H9 (cell line): ENCODE measurements at regions not wholly inside any gene's neighbourhood (a gene's known extent, or its start where the extent isn't known, plus 50 kb on each side); places are given as distances from the start of the nearest gene placed in this dataset.

ENCODE experiments used
- DNase-seq: peaks from one replicate; pipeline ENCODE4 v3.0.0-alpha.2; 2017
- H2AFZ ChIP-seq: one replicate; pipeline ENCODE4 v1.6.1; 2013; ENCODE audit warnings: mild to moderate bottlenecking, low read length, control low read depth, moderate library complexity
- H2AK5ac ChIP-seq: 2 replicates; pipeline ENCODE4 v1.6.1; 2013; ENCODE audit warnings: low read length, control low read depth, mixed read lengths; ENCODE audit not compliant: insufficient read length
- H2BK120ac ChIP-seq: one replicate; pipeline ENCODE4 v1.6.1; 2013; ENCODE audit warnings: low read depth, mild to moderate bottlenecking, low read length, control low read depth, inconsistent platforms; ENCODE audit not compliant: poor library complexity, severe bottlenecking
- H2BK12ac ChIP-seq: 2 replicates; pipeline ENCODE4 v1.6.1; 2013; ENCODE audit warnings: low read length, control low read depth, mixed read lengths, low read depth; ENCODE audit not compliant: insufficient read length
- H2BK15ac ChIP-seq: 2 replicates; pipeline ENCODE4 v1.6.1; 2013; ENCODE audit warnings: low read depth, low read length, control low read depth
- H2BK20ac ChIP-seq: one replicate; pipeline ENCODE4 v1.6.1; 2013; ENCODE audit warnings: low read depth, mild to moderate bottlenecking, low read length, control low read depth, inconsistent platforms; ENCODE audit not compliant: poor library complexity, severe bottlenecking
- H2BK5ac ChIP-seq: 2 replicates; pipeline ENCODE4 v1.6.1; 2013; ENCODE audit warnings: low read length, control low read depth, mixed read lengths; ENCODE audit not compliant: insufficient read length
- H3K14ac ChIP-seq: 2 replicates; pipeline ENCODE4 v1.6.1; 2013; ENCODE audit warnings: low read length, control low read depth; ENCODE audit not compliant: insufficient read depth
- H3K18ac ChIP-seq: 2 replicates; pipeline ENCODE4 v1.6.1; 2013; ENCODE audit warnings: low read depth, mild to moderate bottlenecking, mixed read lengths, low read length, control low read depth; ENCODE audit not compliant: insufficient read length
- H3K23ac ChIP-seq: 2 replicates; pipeline ENCODE4 v1.6.1; 2013; ENCODE audit warnings: low read length, control low read depth, mixed read lengths, low read depth; ENCODE audit not compliant: insufficient read length
- H3K23me2 ChIP-seq: 2 replicates; pipeline ENCODE4 v1.6.1; 2013; ENCODE audit warnings: low read depth, mild to moderate bottlenecking, mixed read lengths, low read length, control low read depth; ENCODE audit not compliant: insufficient read length, poor library complexity, severe bottlenecking
- H3K27ac ChIP-seq: 2 replicates; pipeline ENCODE4 v1.5.1; 2013; ENCODE audit warnings: low read length, control low read depth, mixed read lengths, low read depth; ENCODE audit not compliant: insufficient read length
- H3K27me3 ChIP-seq: 2 replicates; pipeline ENCODE4 v1.6.1; 2013; ENCODE audit warnings: low read length, control low read depth, inconsistent platforms; ENCODE audit not compliant: insufficient read depth
- H3K4ac ChIP-seq: 2 replicates; pipeline ENCODE4 v1.6.1; 2013; ENCODE audit warnings: low read depth, mild to moderate bottlenecking, control low read depth, inconsistent platforms, low read length, moderate library complexity
- H3K4me1 ChIP-seq: 2 replicates; pipeline ENCODE4 v1.6.1; 2013; ENCODE audit warnings: low read length, control low read depth, inconsistent platforms; ENCODE audit not compliant: insufficient read depth
- H3K4me2 ChIP-seq: 2 replicates; pipeline ENCODE4 v1.6.1; 2013; ENCODE audit warnings: low read length, control low read depth, mixed read lengths; ENCODE audit not compliant: insufficient read length, insufficient read depth
- H3K56ac ChIP-seq: 2 replicates; pipeline ENCODE4 v1.6.1; 2013; ENCODE audit warnings: low read depth, mild to moderate bottlenecking, mixed read lengths, low read length, control low read depth; ENCODE audit not compliant: insufficient read length
- H3K79me1 ChIP-seq: 2 replicates; pipeline ENCODE4 v1.6.1; 2013; ENCODE audit warnings: low read depth, mild to moderate bottlenecking, moderate library complexity, low read length, control low read depth, inconsistent platforms; ENCODE audit not compliant: insufficient read depth, poor library complexity, severe bottlenecking
- H3K79me2 ChIP-seq: 2 replicates; pipeline ENCODE4 v1.6.1; 2013; ENCODE audit warnings: low read length, control low read depth, inconsistent platforms; ENCODE audit not compliant: insufficient read depth
- H3K9ac ChIP-seq: 2 replicates; pipeline ENCODE4 v1.6.1; 2013; ENCODE audit warnings: low read length, control low read depth, mixed read lengths; ENCODE audit not compliant: insufficient read length; ENCODE audit errors: extremely low read depth
- H3K9me3 ChIP-seq: one replicate; pipeline ENCODE4 v1.6.1; 2013; ENCODE audit warnings: low read depth, low read length, inconsistent platforms; ENCODE audit not compliant: control insufficient read depth
- H3T11ph ChIP-seq: one replicate; pipeline ENCODE4 v1.6.1; 2013; ENCODE audit warnings: mild to moderate bottlenecking, low read length, control low read depth, inconsistent platforms
- H4K20me1 ChIP-seq: one replicate; pipeline ENCODE4 v1.6.1; 2013; ENCODE audit not compliant: control insufficient read depth, insufficient read length, insufficient read depth
- H4K5ac ChIP-seq: 2 replicates; pipeline ENCODE4 v1.6.1; 2013; ENCODE audit warnings: low read depth, mild to moderate bottlenecking, mixed read lengths, low read length, control low read depth; ENCODE audit not compliant: insufficient read length
- H4K8ac ChIP-seq: replicated peaks from 2 replicates; pipeline ENCODE4 v1.6.1; 2013; ENCODE audit warnings: low read length, control low read depth, mixed read lengths, low read depth; ENCODE audit not compliant: insufficient read length
- H4K91ac ChIP-seq: 2 replicates; pipeline ENCODE4 v1.6.1; 2013; ENCODE audit warnings: low read depth, mild to moderate bottlenecking, moderate library complexity, mixed read lengths, low read length, control low read depth; ENCODE audit not compliant: insufficient read length
- H3K27ac Mint-ChIP-seq, 3 experiments: 2 replicates in 2 of 3; 3 replicates in 1 of 3; pipeline ENCODE4 v1.8.0; 2020 to 2021; ENCODE audit warnings: mixed read lengths in 3 of 3, mild to moderate bottlenecking in 1 of 3, moderate library complexity in 1 of 3
- H3K27me3 Mint-ChIP-seq: 2 replicates; pipeline ENCODE4 v1.8.0; 2021; ENCODE audit warnings: low read depth, mild to moderate bottlenecking, moderate library complexity, mixed read lengths
- H3K36me3 Mint-ChIP-seq, 3 experiments: 2 replicates in 2 of 3; 3 replicates in 1 of 3; pipeline ENCODE4 v1.8.0; 2020 to 2021; ENCODE audit warnings: low read depth in 3 of 3, mixed read lengths in 3 of 3; ENCODE audit not compliant: insufficient read depth in 1 of 3
- H3K4me1 Mint-ChIP-seq, 2 experiments: 2 replicates each; pipeline ENCODE4 v1.8.0; 2020; ENCODE audit warnings: mixed read lengths in 2 of 2
- H3K4me3 Mint-ChIP-seq, 2 experiments: 2 replicates in 1 of 2; 3 replicates in 1 of 2; pipeline ENCODE4 v1.8.0; 2020 to 2021; ENCODE audit warnings: mild to moderate bottlenecking in 2 of 2, mixed read lengths in 2 of 2, moderate library complexity in 1 of 2
- H3K9me3 Mint-ChIP-seq, 2 experiments: 2 replicates in 1 of 2; 3 replicates in 1 of 2; pipeline ENCODE4 v1.8.0; 2020; ENCODE audit warnings: mild to moderate bottlenecking in 2 of 2, mixed read lengths in 2 of 2, moderate library complexity in 1 of 2
- WGBS: extraction: QIAGEN DNeasy Blood & Tissue Kit; methylation state at CpG from one replicate; pipeline ENCODE4 v1.1.7; 2013; ENCODE audit warnings: missing lambda C conversion rate, low lambda C conversion rate, mixed read lengths; ENCODE audit not compliant: insufficient read length; ENCODE audit errors: extremely low coverage; 5-methylcytosine and 5-hydroxymethylcytosine counted together
- TF ChIP-seq, protein P1 (sequence below): fragments of 200-600 bp; sonication (generic); conservative IDR thresholded peaks from 3 replicates; pipeline ENCODE4 v1.8.0; 2021; ENCODE audit warnings: antibody characterized with exemption, mild to moderate bottlenecking

DNA sequence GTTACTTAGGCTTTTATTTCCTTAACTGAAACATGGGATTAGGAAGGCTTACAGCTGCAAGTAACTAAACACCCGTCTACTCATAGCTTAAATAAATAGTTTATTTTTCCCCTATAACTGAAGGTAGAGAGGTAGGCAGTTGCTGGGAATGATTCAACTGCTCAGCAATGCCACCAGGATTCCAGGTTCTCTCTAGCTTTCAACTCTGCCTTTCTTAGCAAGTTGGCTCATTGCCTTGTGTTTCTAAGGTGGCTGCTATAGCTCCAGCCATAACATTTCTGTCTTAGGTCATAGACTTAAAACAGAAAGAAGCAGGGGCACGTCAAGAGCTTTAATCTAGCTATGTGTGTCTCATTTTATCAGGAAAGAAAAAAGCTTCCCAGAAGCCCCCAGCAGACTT, 103.7 kb upstream of the MDM1 start:
- no peak overlapping the region for H2BK5ac ChIP-seq
- H3K56ac ChIP-seq, result no peak overlapping the region
- TF ChIP-seq, protein P1, sequence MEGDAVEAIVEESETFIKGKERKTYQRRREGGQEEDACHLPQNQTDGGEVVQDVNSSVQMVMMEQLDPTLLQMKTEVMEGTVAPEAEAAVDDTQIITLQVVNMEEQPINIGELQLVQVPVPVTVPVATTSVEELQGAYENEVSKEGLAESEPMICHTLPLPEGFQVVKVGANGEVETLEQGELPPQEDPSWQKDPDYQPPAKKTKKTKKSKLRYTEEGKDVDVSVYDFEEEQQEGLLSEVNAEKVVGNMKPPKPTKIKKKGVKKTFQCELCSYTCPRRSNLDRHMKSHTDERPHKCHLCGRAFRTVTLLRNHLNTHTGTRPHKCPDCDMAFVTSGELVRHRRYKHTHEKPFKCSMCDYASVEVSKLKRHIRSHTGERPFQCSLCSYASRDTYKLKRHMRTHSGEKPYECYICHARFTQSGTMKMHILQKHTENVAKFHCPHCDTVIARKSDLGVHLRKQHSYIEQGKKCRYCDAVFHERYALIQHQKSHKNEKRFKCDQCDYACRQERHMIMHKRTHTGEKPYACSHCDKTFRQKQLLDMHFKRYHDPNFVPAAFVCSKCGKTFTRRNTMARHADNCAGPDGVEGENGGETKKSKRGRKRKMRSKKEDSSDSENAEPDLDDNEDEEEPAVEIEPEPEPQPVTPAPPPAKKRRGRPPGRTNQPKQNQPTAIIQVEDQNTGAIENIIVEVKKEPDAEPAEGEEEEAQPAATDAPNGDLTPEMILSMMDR, result no peak
- no peak for DNase-seq
- no peaks in the 10 kb centered on the region for H3K79me2 ChIP-seq
- no peak overlapping the region for H3K27ac ChIP-seq
- H3K14ac ChIP-seq, result no peak overlapping the region
- no peak overlapping the region for H4K8ac ChIP-seq
- peaks cover 14 to 16% of the 10 kb centered on the region in 2 experiments for H3K4me1 Mint-ChIP-seq
- H3K36me3 Mint-ChIP-seq, result peaks cover 0 to 7% (median 3%) of the 10 kb centered on the region in 3 experiments; a peak in 3 of 7 replicates
- no peak overlapping the region for H3K4ac ChIP-seq
- H4K5ac ChIP-seq, result no peak overlapping the region
- no peak overlapping the region for H4K91ac ChIP-seq
- no peaks in the 10 kb centered on the region for H3K27me3 Mint-ChIP-seq
- H2AFZ ChIP-seq, result no peak overlapping the region
- H3K9me3 ChIP-seq, result no peaks in the 10 kb centered on the region
- no peak overlapping the region for H2BK20ac ChIP-seq
- no peak overlapping the region for H3K9ac ChIP-seq
- WGBS, result no CpG with 5 or more reads among the region's 2 CpGs
- H3K23me2 ChIP-seq, result no peaks in the 10 kb centered on the region
- H3K4me3 Mint-ChIP-seq, result no peak overlapping the region
- no peaks in the 10 kb centered on the region for H3K79me1 ChIP-seq
- no peak overlapping the region for H3K27ac Mint-ChIP-seq
- H3K18ac ChIP-seq, result no peak overlapping the region
- H2BK12ac ChIP-seq, result no peak overlapping the region
- no peak overlapping the region for H2BK120ac ChIP-seq
- H3K4me2 ChIP-seq, result no peak overlapping the region
- peaks cover 7 to 8% of the 10 kb centered on the region in 2 experiments for H3K9me3 Mint-ChIP-seq
- H3K27me3 ChIP-seq, result no peaks in the 10 kb centered on the region
- no peak overlapping the region for H3K23ac ChIP-seq
- no peak overlapping the region for H3T11ph ChIP-seq
- no peak overlapping the region for H2AK5ac ChIP-seq
- H4K20me1 ChIP-seq, result no peaks in the 10 kb centered on the region
- no peaks in the 10 kb centered on the region for H3K4me1 ChIP-seq
- H2BK15ac ChIP-seq, result no peak overlapping the region
